ENCODE measurements at regions not wholly inside any gene's neighbourhood (a gene's known extent, or its start where the extent isn't known, plus 50 kb on each side); places are given as distances from the start of the nearest gene placed in this dataset.

DNA sequence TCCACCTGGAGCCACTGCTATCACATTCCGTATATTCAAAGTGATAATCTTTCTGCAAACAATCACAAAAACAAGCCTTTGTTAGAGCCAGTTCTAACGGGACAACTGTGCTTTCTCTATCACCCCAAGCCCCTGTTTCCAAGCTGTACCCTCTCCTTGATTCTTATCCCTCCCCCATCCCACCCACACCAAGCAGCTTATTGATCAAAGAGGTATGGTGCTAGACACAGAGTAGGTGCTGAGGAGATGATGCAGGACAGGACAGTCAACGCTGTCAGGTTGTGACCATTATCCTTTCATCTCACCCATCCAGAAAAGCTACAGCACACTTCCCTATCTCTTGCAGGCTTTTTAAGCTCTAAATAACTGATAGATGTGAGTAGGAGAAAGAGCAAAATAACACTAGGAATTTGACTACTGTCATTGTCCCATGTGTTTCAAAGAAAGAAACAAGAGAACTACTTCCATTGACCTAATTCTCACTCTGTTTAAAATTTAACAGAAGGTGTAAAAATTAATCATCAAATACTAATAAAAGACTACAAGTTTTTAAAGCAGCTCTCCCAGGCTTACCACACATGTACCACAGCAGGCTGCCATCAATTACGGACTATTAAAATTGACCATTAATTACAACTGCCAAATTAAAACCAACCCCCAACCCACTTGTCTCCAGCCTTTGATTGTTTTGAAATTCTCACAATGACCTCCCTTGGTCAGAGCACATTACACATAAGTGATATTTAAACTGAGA is 94.3 kb downstream of the ELAPOR2 start:
- in situ Hi-C loops (cut with MboI; ENCODE audit: low pct_unique_long_range_greater_than_20kb, low sequenced_read_pairs, unreplicated experiment), result no loop called here
- TF ChIP-seq, protein P1, sequence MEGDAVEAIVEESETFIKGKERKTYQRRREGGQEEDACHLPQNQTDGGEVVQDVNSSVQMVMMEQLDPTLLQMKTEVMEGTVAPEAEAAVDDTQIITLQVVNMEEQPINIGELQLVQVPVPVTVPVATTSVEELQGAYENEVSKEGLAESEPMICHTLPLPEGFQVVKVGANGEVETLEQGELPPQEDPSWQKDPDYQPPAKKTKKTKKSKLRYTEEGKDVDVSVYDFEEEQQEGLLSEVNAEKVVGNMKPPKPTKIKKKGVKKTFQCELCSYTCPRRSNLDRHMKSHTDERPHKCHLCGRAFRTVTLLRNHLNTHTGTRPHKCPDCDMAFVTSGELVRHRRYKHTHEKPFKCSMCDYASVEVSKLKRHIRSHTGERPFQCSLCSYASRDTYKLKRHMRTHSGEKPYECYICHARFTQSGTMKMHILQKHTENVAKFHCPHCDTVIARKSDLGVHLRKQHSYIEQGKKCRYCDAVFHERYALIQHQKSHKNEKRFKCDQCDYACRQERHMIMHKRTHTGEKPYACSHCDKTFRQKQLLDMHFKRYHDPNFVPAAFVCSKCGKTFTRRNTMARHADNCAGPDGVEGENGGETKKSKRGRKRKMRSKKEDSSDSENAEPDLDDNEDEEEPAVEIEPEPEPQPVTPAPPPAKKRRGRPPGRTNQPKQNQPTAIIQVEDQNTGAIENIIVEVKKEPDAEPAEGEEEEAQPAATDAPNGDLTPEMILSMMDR (IDR thresholded peaks at IDR 0.05; ENCODE audit: extremely low read depth, insufficient read depth, missing control alignments), result no peak
- no peak for DNase-seq (ENCODE audit: low spot score)

DNA sequence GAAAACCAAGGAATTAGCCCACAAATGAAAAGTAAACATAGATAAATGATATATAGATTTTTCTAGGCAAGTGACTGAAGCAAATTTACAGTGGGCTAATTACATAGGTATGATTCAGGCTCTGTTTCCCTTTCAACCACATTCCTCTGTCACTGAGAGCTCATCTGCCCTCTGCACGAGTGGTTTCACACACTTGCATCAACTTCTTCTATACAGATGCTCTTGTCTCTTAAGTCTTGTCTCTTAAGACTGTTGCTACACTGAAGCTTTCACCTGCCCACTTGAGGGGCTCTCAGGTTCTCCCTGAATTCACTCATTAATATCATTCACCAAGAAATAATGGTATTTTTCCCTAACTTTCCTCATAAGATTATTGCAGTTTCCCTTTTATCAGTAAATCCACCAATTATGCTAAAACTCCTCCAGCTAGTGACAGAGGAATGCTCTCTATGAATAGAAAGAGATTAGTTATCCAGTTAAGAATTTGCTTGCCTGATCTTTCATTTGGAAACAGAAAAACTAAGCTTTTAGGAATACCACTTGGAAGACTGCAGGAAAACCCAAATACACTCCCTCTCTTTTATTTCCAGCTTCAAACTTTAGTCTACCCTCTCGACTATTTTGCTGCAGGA is 95.7 kb downstream of the ELAPOR2 start:
- TF ChIP-seq, protein P1 (IDR thresholded peaks at IDR 0.05; ENCODE audit: extremely low read depth, insufficient read depth, missing control alignments), result no peak
- in situ Hi-C loops (cut with MboI; ENCODE audit: low pct_unique_long_range_greater_than_20kb, low sequenced_read_pairs, unreplicated experiment), result no loop called here

GRCh38 chr7:86962623-86963022 is 96.8 kb downstream of the ELAPOR2 start:
- in situ Hi-C loops (cut with MboI; ENCODE audit: low pct_unique_long_range_greater_than_20kb, low sequenced_read_pairs, unreplicated experiment), result no loop called here
- no peak for DNase-seq (ENCODE audit: low spot score)
- TF ChIP-seq, protein P1 (IDR thresholded peaks at IDR 0.05; ENCODE audit: extremely low read depth, insufficient read depth, missing control alignments), result no peak

More for the DNA sequence above, 95.7 kb downstream of the ELAPOR2 start:
- DNase-seq (ENCODE audit: low spot score), result no peak

DNA sequence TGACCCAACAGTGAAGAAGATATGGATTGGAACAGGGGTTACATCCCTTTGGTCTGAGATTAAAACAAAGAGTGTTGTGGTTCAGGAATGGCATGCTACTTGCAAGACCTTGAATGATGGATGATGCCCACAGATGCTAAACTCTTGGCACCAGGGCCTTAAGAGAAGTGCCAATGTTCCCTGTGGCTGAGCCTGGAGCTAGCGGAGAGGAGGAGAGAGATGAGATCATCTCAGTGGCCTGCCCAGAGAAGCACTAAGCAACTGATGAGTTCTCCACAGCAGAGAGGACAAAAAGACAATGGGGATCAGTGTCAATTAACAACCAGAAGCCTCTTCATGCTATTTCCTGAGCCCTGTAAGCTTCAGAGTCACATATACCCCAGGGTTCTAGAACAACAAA is 97.8 kb downstream of the ELAPOR2 start:
- no peak for DNase-seq (ENCODE audit: low spot score)
- TF ChIP-seq, protein P1 (IDR thresholded peaks at IDR 0.05; ENCODE audit: extremely low read depth, insufficient read depth, missing control alignments), result no peak
- in situ Hi-C loops (cut with MboI; ENCODE audit: low pct_unique_long_range_greater_than_20kb, low sequenced_read_pairs, unreplicated experiment), result no loop called here

DNA sequence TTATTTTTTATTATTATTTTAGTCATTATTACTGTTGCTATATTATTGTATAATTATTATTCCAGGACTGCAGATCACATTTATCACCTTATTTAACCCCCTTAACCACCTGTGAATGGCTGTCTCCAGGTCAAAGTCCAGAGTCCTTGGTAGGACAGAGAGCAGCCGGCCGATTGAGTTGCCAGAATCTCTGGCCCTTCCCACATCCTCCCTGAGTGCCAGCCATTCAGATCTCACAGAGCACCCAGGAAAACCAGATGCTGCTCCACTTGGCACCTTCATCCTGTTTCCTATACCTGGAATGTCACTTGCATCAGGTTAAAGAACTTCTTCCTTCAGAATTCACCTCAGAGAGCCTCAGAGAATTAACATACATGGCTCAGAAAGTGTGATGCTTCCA is 101.1 kb downstream of the ELAPOR2 start:
- in situ Hi-C loops (cut with MboI; ENCODE audit: low pct_unique_long_range_greater_than_20kb, low sequenced_read_pairs, unreplicated experiment), result no loop called here
- TF ChIP-seq, protein P1 (IDR thresholded peaks at IDR 0.05; ENCODE audit: extremely low read depth, insufficient read depth, missing control alignments), result no peak
- no peak for DNase-seq (ENCODE audit: low spot score)

DNA sequence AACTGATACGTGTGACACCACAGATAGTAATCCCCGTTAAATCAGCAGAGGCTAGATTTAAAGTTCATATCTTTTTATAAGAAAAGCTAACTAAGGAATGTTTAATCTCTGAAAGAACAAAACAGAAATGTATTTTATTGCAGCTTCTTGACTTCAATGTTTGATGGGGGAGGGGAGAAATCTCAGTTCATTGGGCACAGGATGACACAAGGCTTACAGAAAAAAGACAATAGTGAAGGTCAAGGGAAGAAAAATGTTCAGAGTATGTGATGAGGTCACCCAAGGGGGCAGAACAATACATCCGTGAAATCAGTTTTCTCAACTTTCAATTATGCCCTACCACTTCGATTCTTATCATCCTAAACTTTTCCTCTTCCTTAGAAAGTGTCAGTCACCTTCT is 102.9 kb downstream of the ELAPOR2 start:
- DNase-seq (ENCODE audit: low spot score), result no peak
- in situ Hi-C loops (cut with MboI; ENCODE audit: low pct_unique_long_range_greater_than_20kb, low sequenced_read_pairs, unreplicated experiment), result no loop called here
- TF ChIP-seq, protein P1 (IDR thresholded peaks at IDR 0.05; ENCODE audit: extremely low read depth, insufficient read depth, missing control alignments), result no peak

All from GM13977 (cell line).